GM06990 (cell line): ENCODE measurements at regions not wholly inside any gene's neighbourhood (a gene's known extent, or its start where the extent isn't known, plus 50 kb on each side); places are given as distances from the start of the nearest gene placed in this dataset.
"Not testable (repeated sequence)": the region's sequence is repeated elsewhere in the genome, so short reads cannot be mapped to it uniquely, and the experiment has no call there.

Experiments used
- DNase-seq: peaks from one replicate; pipeline ENCODE4 v3.0.0-alpha.2; 2011; ENCODE audit not compliant: insufficient read length; ENCODE audit errors: extremely low read depth
- H3K27me3 ChIP-seq: replicated peaks from 2 replicates; pipeline ENCODE4 v1.6.0; 2011; ENCODE audit warnings: low read length; ENCODE audit not compliant: control insufficient read depth, insufficient read depth
- H3K36me3 ChIP-seq: 2 replicates; pipeline ENCODE4 v1.5.1; 2011; ENCODE audit warnings: low read length; ENCODE audit not compliant: control insufficient read depth, insufficient read depth
- H3K4me3 ChIP-seq: replicated peaks from 2 replicates; pipeline ENCODE4 v1.5.1; 2011; ENCODE audit warnings: low read depth, mild to moderate bottlenecking, control low read depth, low read length
- CTCF ChIP-seq: IDR thresholded peaks from 2 replicates; pipeline ENCODE4 v1.5.1; 2011; ENCODE audit warnings: low read length, control low read depth, mild to moderate bottlenecking, inconsistent platforms; ENCODE audit not compliant: insufficient read depth, poor library complexity, severe bottlenecking

DNA sequence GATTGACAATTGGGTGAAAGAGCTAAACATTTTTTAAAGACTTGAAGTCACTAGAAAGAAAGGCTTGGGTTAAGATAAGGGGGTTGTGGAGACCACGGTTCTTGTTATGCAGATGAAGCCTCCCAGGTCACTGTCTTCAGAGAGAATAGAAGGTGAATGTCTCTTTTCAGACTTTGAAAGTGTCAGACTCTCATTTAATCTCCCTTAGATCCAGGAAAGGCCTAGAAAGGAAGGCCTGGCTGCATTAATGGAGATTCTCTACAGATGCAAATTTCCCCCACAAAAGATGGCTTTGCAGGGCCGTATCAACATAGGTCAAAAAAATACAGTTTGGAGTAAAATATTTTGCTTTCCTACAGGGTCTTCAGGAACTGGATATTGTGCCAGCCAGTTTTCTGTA, 193.9 kb downstream of the RTP5 start:
- H3K27me3 ChIP-seq: peaks cover 1% of the 10 kb centered on the region; the same call in 1 of the 2 replicates
- no peak for TF ChIP-seq CTCF
- no peak for DNase-seq
- H3K36me3 ChIP-seq: no peaks in the 10 kb centered on the region
- no peak overlapping the region for H3K4me3 ChIP-seq

GRCh38 chr2:242063850-242064249, 194.3 kb downstream of the RTP5 start:
- no peak for DNase-seq
- no peaks in the 10 kb centered on the region for H3K36me3 ChIP-seq
- H3K27me3 ChIP-seq: peaks cover 1% of the 10 kb centered on the region; the same call in 1 of the 2 replicates
- TF ChIP-seq CTCF: no peak
- H3K4me3 ChIP-seq: no peak overlapping the region

DNA sequence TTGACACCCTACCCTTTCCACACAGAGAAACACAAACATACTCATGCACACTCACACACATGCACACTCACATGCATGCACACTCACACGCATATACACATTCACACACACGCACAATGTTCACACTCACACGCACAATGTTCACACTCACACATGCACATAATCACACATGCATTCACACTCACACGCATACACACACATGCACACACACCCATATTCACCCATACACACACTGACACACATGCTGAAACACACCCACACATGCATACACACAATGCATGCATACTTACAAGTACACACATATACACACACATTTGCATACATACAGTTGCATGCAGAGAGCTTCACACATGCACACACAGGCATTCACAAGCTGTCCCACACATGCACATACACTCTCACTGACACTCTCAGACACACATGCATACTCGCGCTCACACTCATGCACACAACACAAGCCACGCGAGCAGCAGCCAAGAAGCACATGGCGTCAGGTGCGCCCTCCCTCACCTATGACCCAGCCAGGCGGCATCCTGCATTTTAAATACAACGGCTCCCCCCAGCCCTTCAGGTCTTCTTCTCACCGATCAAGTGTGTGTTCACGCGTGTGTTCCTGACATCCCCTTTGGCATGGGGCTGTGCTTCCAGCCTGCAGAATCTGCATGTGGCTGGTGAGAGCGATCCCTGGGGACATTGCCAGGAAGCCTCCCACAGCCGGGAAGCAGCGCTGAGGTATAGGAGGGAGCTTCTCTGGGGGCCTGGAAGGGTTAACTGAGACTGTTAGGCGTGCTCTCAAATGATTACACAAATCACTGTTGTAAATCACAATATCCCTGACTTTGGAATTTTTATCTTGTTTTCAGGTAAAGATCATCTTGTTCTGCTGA, 195.1 kb downstream of the RTP5 start:
- Histone ChIP-seq H3K27me3 (peaks cover 1% of the 10 kb centered on the region; the same call in 1 of the 2 replicates), H3K36me3 (no peaks in the 10 kb centered on the region), H3K4me3 (no peak overlapping the region)
- TF ChIP-seq CTCF: no peak
- DNase-seq: no peak

DNA sequence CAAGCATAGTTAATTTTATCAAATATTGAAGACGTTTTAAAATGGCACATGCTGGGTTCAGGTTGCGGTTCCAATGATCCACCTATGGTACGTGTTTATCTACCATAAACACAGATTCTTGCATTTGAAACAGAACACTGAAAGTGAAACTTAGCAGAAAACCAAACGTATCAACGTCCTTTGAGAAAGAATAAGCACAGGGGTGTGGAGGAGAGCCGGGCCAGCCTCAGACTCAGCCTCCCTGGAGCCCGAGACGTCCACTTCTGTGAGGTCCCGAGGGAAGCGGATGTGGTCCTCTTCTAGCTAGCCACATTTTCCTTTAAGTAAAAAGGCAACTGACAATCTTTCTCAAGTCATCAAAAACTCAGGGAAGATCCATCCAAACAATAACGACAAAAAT, 195.9 kb downstream of the RTP5 start:
- Histone ChIP-seq H3K4me3 (no peak overlapping the region), H3K36me3 (no peaks in the 10 kb centered on the region), H3K27me3 (peaks cover 1% of the 10 kb centered on the region; the same call in 1 of the 2 replicates)
- no peak for TF ChIP-seq CTCF
- DNase-seq: no peak

- no peaks in the 10 kb centered on the region for H3K36me3 ChIP-seq
- no peak for TF ChIP-seq CTCF
- H3K4me3 ChIP-seq: no peak overlapping the region
- peaks cover 1% of the 10 kb centered on the region; the same call in 1 of the 2 replicates for H3K27me3 ChIP-seq
- DNase-seq: no peak
Measured at GRCh38 chr2:242069018-242069417, 199.5 kb downstream of the RTP5 start.

DNA sequence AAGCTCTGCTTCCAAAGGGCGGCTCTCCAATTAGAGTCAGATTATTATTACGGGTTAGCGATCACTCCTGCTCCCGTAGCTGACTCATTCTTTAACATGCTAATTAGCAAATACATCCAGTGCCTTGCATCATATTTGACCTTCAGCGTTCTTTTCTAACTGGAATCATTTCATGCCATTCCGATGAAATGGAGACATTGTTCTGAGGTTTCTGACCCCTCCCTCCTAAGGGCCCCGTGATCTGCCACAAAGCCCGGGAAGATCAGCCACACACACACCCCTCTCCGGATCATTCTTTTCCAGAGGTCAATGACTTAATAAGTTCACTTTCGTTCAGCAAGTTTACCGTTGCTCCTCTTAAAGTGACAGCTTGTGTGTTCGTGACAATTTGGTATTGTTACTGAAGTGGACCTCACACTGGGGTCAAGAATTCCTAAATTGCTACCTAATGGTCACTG, 200.4 kb downstream of the RTP5 start:
- not testable (repeated sequence) for H3K36me3 ChIP-seq, H3K4me3 ChIP-seq, DNase-seq, H3K27me3 ChIP-seq

- not testable (repeated sequence) for H3K36me3 ChIP-seq, H3K27me3 ChIP-seq, DNase-seq, H3K4me3 ChIP-seq
Measured at GRCh38 chr2:242070726-242071125, 201.2 kb downstream of the RTP5 start.

- not testable (repeated sequence) for H3K27me3 ChIP-seq, DNase-seq, H3K4me3 ChIP-seq, H3K36me3 ChIP-seq
Measured at GRCh38 chr2:242071377-242071776, 201.8 kb downstream of the RTP5 start.

- not testable (repeated sequence) for H3K36me3 ChIP-seq, DNase-seq, H3K4me3 ChIP-seq, H3K27me3 ChIP-seq
Measured at GRCh38 chr2:242071936-242072335, 202.4 kb downstream of the RTP5 start.
